Urothelium cell line (cell line): ENCODE measurements at regions not wholly inside any gene's neighbourhood (a gene's known extent, or its start where the extent isn't known, plus 50 kb on each side); places are given as distances from the start of the nearest gene placed in this dataset.
A peak's percentile ranks its signal among the peaks of the same experiment; 100 is the strongest.
"Not testable (repeated sequence)": the region's sequence is repeated elsewhere in the genome, so short reads cannot be mapped to it uniquely, and the experiment has no call there.

Experiments
- DNase-seq: peaks from one replicate; pipeline ENCODE4 v3.0.0; 2011; ENCODE audit warnings: low spot score, mixed read lengths
- FAIRE-seq: peaks from 2 replicates; lab custom pipeline; 2011; peaks lifted over from hg19 to GRCh38; lab: Jason Lieb, UNC

GRCh38 chr21:33121715-33122475 is 52.0 kb downstream of the OLIG1 start:
- FAIRE-seq (no peak), DNase-seq (peak; percentile 69)

- FAIRE-seq (no peak), DNase-seq (no peak)
Measured at GRCh38 chr21:33122507-33122906, 52.6 kb downstream of the OLIG1 start.

DNA sequence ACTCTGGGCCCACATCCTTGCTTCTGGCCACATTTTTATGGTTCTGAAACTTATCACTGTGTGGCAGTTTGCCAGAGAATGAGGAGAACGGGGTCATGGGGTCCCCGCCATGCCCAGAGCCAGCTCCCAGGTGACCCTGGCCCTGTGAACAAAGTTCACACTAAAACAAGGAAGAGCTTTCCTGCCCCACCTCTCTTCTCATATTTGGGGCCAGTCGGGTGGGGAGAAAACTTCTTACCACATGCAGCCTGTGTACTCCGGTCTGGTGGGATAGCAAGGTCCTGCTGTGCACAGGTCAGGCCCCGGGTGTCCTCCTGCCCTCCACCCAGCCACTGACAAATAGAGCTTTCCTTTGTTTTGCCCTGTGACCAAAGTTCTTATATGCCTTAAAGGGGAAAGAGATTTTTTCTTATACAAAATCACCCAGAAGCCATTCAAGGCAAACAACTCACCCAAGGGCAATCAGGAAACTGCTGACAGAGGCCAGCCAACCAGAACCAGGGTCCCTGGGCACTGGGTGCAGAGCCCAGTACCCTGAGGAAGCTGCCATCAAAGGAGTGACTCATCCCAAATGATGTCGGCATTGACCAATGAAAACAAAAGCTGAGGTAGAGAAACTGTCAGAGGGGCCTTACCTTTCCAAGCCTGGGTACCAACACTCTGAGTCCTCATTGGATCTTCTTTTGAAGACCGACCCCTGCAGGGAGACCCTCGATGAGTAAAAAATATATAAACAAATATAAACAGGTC is 53.6 kb downstream of the OLIG1 start:
- no peak for DNase-seq
- no peak for FAIRE-seq

DNA sequence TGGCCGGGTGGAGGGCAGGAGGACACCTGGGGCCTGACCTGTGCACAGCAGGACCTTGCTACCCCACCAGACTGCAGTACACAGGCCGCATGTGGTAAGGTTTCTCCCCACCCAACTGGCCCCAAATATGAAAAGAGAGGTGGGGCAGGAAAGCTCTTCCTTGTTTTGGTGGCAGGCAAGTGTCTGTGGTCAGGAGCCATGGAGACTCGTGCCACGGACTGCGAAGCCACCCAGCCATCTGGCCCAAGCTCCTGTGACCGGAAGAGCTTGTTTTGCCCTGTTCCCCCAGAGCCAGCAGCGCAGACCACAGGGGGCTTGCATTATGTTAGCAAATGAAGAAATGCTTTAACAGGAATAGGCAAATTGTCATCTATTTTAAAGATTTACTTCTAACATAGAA is 54.9 kb downstream of the OLIG1 start:
- FAIRE-seq (no peak), DNase-seq (no peak)

GRCh38 chr21:33125680-33126375 is 55.9 kb downstream of the OLIG1 start:
- DNase-seq (no peak), FAIRE-seq (no peak)

DNA sequence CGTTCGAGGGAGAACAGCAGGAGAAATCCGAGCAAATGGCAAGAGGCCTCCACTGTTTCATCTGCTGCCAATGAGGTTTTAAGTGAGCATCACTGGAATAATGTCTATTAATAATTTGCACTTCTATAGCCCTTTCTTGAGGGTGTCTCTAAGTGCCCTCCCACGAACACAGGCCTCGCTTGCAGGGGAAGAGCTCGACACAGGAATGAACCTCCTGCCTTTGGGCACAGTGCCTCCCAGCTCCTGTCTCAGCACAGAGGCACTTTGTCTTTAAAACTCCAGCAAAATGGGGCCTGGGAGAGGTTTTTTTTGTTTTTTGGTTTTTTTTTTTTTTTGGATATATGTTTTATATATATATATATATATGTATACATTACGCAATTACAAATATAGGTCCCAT is 56.6 kb downstream of the OLIG1 start:
- DNase-seq (no peak), FAIRE-seq (no peak)

DNA sequence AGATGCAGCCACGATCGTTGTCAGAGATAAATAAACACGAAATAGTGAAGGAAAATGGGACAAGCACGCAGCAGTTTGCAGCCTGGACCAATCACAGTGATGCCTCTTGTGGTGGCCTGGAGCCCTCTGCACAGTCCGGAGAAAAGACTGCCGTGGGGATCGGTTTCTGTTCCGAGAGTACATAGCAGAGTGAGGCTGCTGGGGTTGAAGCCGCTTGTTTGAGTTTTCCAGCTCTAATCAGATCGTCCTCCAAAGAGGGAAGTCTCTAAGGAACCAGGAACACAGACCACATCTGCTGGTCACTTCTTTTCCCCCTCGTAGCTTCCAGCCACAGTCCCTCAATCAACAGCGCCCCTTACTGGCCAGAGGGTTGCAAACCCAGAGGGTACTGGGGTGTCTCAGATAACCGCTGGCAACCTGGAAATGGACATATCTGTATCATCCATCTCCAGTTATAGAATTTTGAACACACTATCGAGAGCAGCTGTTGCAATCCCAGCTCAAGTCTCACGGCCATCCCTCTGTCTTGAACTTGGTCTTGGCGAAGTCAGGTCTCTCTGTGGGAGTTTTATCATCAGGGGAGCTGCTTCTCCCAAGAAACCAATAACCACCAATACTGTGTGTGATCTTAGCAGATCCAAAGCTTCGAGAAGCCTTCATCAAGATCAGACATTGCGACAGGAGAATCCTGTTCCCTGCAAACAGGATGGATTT is 57.4 kb downstream of the OLIG1 start:
- peak; percentile 78 for DNase-seq
- FAIRE-seq, result no peak

- no peak for FAIRE-seq
- no peak for DNase-seq
Measured at GRCh38 chr21:33127868-33128242, 57.9 kb downstream of the OLIG1 start.

DNA sequence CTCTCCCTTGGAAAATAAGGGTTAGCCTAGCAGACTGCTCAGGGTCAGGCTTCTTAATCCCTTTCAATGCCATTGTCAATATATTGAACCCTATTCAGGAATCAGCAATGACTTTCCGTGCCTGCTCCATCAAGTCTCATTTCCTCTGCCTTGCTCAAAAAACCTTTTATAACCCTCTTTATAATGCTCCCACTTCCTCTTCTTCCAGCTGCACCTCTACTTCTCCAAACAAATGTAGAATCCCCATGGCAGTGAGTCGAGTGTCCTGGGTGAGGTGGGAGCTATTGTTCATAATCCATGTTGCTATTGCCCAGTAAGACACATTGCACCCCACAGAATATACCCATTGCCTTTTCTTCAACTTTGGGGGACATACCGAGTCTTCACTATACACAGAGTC is 58.6 kb downstream of the OLIG1 start:
- no peak for FAIRE-seq
- DNase-seq, result no peak

DNA sequence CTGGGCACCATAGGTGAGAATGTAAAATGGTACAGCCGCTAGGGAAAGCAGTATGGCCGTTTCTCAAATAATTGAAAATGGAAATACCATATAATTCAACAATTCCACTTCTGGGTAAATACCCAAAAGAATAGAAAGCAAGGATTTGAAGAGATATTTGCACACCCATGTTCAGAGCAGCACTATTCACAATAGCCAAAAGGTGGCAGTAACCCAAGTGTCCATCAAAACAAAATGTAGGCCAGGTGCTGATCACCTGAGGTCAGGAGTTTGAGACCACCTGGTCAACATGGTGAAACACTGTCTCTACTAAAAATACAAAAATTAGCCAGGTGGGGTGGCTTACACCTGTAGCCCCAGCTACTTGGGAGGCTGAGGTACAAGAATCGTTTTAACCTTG is 62.1 kb downstream of the OLIG1 start:
- no peak for FAIRE-seq
- DNase-seq, result no peak

DNA sequence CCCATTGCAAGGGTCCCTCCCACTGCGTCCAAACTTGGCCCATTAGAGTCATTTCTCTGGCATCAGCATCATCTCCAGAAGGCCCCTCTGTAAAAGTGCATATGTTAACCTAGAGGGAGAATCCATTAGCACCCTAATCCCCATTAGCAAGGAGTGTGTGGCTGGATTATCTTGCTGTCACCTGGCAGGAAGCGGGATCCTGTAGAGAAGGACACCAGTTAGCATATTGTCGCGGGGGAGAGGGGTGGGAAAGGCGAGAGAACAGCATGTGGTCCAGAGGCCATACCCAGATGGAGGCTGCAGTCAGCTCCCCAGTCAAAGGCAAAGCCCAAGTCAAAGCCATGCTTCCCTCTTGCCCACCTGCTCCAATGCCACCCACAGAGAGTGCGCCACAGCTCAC is 64.0 kb downstream of the OLIG1 start:
- FAIRE-seq, result no peak
- no peak for DNase-seq

DNA sequence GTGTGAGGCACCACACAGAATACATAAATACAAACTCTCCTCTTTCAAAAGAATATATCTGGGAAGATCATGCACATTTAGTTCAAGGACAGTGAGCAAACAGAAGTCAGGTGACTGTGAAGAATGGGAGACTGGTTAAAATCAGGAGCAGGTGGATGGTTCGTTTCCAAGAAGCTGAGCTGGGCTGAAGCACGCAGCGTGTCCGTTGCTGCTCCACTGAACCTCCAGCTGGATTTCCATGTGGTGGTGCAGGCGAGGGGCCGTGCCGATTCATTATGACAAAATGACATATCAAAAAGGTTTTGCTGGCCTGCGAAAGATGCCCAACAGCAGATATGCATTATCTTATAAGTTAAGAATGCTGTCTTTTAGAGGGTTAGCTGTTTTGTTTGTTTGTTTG is 66.0 kb downstream of the OLIG1 start:
- no peak for DNase-seq
- no peak for FAIRE-seq

DNA sequence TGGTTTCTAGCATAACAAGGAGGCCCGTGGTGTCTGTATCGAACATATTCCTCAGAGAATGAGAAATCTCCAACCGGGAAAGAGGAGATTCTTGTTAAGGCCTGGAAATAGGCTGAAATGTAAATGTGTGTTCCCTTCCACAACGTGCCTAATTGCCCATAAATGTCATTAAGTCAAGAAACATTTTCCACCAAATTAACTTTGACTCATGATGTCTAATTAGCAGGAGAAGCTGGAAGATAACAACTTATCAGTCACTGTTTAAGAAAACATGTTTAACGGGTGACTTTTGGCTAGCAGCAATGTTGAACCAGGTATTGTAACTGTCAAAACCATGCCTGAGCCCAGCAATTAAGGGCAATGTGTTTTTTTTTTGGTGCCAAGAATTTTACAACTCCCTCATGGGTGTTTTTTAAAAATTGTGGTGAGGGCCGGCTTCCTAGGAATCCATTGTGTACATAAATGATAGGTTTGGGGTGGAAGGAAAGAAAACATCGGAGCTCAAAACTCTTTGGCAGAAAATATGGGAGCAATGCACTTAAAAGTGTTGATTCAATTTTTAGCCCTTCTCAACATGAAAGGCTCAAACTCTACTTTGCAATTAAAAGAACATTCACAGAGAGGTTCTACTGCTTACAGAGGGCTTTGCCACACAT is 67.0 kb downstream of the OLIG1 start:
- no peak for FAIRE-seq
- DNase-seq, result no peak

GRCh38 chr21:33139084-33139483 is 69.1 kb downstream of the OLIG1 start:
- FAIRE-seq, result no peak
- no peak for DNase-seq

DNA sequence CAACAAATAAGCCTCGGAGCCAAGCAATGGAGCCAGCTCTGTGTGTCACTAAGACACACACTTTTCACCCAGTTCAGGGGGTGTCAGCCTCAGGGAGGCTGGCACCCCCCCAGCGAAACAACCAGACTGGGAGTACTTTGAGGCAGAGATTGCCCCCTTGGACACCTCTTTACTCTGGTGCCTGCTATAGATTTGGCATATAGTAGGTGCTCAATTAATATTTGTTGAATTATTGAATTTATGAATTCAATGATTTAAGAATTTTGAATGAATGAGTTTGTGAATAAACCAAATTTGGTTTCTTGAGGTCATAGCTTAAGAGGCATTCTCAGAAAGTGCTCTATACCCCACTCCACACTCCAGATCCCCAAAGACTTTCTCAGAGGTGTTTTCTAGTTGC is 70.3 kb downstream of the OLIG1 start:
- DNase-seq (no peak), FAIRE-seq (no peak)

- DNase-seq (no peak), FAIRE-seq (no peak)
Measured at GRCh38 chr21:33146467-33146866, 76.5 kb downstream of the OLIG1 start.

DNA sequence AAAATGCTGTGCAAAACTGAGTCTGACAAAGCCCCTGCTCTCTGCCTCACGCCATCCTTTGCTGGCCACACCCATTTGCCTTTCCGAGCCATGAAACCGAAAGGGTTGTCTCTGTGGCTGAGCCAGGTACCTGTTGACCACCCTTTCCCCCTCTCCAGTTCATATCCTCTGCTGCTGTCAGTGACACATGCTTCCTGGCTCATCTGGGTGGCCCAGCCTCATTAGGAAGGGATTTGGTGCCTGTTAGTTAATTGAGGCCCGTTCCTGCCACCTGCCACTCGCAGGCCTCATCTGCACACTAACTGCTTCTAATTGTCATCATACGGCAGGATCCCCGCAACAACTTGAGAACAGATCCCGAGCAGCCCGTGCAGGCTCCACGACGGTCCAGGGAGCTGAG is 79.2 kb downstream of the OLIG1 start:
- no peak for DNase-seq
- no peak for FAIRE-seq

DNA sequence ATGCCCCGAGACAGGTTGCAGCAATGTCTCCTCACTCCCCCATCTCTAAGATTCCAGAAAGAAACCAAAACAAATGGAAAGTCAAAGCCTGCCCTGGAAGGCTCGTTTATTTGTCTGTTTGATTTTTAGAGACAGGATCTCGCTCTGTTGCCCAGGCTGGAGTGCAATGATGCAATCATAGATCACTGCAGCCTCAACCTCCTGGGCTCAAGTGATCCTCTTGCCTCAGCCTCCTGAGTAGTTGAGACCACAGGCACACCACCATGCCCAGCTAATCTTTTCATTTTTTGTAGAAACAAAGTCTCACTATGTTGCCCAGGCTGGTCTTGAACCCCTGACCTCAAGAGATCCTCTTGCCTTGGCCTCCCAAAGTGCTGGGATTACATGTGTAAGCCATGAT is 78.8 kb upstream of the IFNAR2 start:
- not testable (repeated sequence) for FAIRE-seq, DNase-seq

DNA sequence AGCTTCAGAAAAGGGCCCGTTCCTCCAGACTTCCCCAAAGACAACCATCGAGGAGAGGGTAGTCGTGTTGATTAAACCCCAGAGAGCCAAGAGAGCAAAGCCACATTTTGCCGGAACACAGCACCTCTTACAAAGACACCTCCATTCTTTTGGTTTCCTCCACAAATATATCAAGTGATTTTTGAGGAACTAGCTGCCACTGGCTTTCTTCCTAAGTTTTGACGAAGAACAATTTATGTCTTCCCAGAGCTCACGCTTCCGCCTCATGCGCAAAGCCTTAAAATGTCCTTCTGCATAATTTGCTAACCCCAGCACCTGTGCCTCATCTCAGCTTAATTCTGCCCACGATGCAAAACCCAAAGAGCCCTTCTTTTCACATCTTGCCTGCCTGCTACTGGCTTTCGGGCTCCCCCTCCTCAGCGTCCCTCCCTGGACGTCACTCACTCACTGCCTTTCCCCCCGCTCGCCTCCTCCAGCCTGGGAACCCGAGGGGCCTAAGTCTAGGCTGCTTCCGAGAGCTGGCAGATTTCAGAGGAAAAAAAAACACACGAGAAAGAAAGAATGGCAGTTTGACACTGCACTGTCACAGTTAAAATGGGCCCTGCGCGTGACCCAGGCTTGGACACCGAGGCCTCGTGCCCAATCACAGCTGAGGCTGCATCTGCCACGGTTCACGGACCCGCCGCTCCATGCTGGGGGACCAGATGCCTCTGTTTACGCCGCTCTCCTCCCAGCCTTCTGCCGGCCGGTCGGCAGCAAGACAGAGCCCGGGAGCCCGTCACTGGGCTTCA is 77.6 kb upstream of the IFNAR2 start:
- no peak for DNase-seq

DNA sequence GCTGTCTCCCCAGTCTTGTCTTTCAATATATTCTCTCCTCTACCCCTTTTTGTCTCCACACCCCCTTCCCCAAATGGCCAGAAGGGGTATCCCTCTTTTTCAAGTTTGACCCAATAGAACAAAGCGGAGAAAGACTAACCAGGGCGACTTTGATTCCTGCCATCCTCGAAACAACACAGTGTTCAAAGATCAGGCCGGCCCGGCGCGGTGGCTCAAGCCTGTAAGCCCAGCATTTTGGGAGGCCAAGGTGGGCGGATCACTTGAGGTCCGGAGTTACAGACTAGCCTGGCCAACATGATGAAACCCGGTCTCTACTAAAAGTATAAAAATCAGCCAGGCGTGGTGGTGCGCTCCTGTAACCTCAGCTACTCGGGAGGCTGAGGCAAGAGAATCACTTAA is 77.0 kb upstream of the IFNAR2 start:
- DNase-seq, result no peak
- FAIRE-seq, result no peak

More for the DNA sequence above, 77.6 kb upstream of the IFNAR2 start:
- FAIRE-seq, result no peak
